WI38 (cell line): ENCODE measurements at regions not wholly inside any gene's neighbourhood (a gene's known extent, or its start where the extent isn't known, plus 50 kb on each side); places are given as distances from the start of the nearest gene placed in this dataset.

Source experiments
- H3K4me3 ChIP-seq: 2 replicates; pipeline ENCODE4 v1.5.1; 2011; ENCODE audit warnings: low read depth, mild to moderate bottlenecking, control low read depth, low read length
- CTCF ChIP-seq: IDR thresholded peaks from 2 replicates; pipeline ENCODE4 v1.5.1; 2012; ENCODE audit warnings: low read depth, mild to moderate bottlenecking, control low read depth, low read length

GRCh38 chr9:2506321-2506720 is 115.3 kb upstream of the VLDLR start:
- H3K4me3 ChIP-seq, result no peak overlapping the region
- TF ChIP-seq CTCF, result no peak

- H3K4me3 ChIP-seq, result no peak overlapping the region
- TF ChIP-seq CTCF, result no peak
Measured at GRCh38 chr9:2523591-2523990, 98.0 kb upstream of the VLDLR start.

GRCh38 chr9:2524601-2525000 is 97.0 kb upstream of the VLDLR start:
- H3K4me3 ChIP-seq, result no peak overlapping the region
- TF ChIP-seq CTCF, result no peak

GRCh38 chr9:2525147-2525546 is 96.4 kb upstream of the VLDLR start:
- no peak overlapping the region for H3K4me3 ChIP-seq
- no peak for TF ChIP-seq CTCF

GRCh38 chr9:2526071-2526828 is 95.3 kb upstream of the VLDLR start:
- no peak for TF ChIP-seq CTCF
- H3K4me3 ChIP-seq, result no peak overlapping the region

GRCh38 chr9:2531481-2531880 is 90.1 kb upstream of the VLDLR start:
- no peak overlapping the region for H3K4me3 ChIP-seq
- TF ChIP-seq CTCF, result no peak

- no peak overlapping the region for H3K4me3 ChIP-seq
- no peak for TF ChIP-seq CTCF
Measured at GRCh38 chr9:2536511-2536910, 85.1 kb upstream of the VLDLR start.
